Esophagus squamous epithelium (tissue), 5 donors: ENCODE measurements at regions not wholly inside any gene's neighbourhood (a gene's known extent, or its start where the extent isn't known, plus 50 kb on each side); places are given as distances from the start of the nearest gene placed in this dataset.
"Not testable (repeated sequence)": the region's sequence is repeated elsewhere in the genome, so short reads cannot be mapped to it uniquely, and the experiment has no call there.

ENCODE experiments used
- DNase-seq: peaks from one replicate; lab custom pipeline; 2025; lab: John Stamatoyannopoulos, UW
- H3K27ac ChIP-seq, 4 donors: fragments of 200-600 bp; sonication (generic); one replicate each; pipeline ENCODE4 v1.5.1; 2016 to 2019; ENCODE audit warnings: mild to moderate bottlenecking in 1 of 4
- H3K27me3 ChIP-seq, 4 donors: fragments of 200-600 bp; sonication (generic); 1 replicate in 3 of 4; 2 replicates in 1 of 4; pipeline versions ENCODE4 v1.5.1 to v1.6.0; 2017 to 2021; ENCODE audit warnings: antibody characterized with exemption in 1 of 4
- H3K36me3 ChIP-seq, 3 donors: fragments of 200-600 bp; sonication (generic); one replicate each; pipeline ENCODE4 v1.5.1; 2016 to 2019
- H3K4me1 ChIP-seq, 3 donors: fragments of 200-600 bp; sonication (generic); one replicate each; pipeline ENCODE4 v1.5.1; 2017 to 2019
- H3K4me3 ChIP-seq, 4 donors: fragments of 200-600 bp; sonication (generic); 1 replicate in 3 of 4; 2 replicates in 1 of 4; pipeline ENCODE4 v1.5.1; 2016 to 2019; ENCODE audit warnings: mild to moderate bottlenecking in 2 of 4, moderate library complexity in 1 of 4
- H3K9me3 ChIP-seq, 3 donors: fragments of 200-600 bp; sonication (generic); one replicate each; pipeline ENCODE4 v1.5.1; 2016 to 2019
- POLR2A ChIP-seq, 4 donors: fragments of 450-650 bp; IDR thresholded peaks; one replicate each; pipeline ENCODE4 v1.6.1; 2017; ENCODE audit warnings: antibody characterized with exemption in 4 of 4, mild to moderate bottlenecking in 4 of 4, moderate library complexity in 3 of 4
- WGBS, 2 donors: methylation state at CpG; one replicate each; pipeline ENCODE4 v1.1.5; 2018; 5-methylcytosine and 5-hydroxymethylcytosine counted together
- intact Hi-C: fragments of 100-400 bp; cut with DNase I; formaldehyde crosslinking; loops from one replicate; pipeline ENCODE4 v1.15.0; 2022
- TF ChIP-seq, protein P1 (sequence below), 6 experiments: fragments of 450-650 bp in 4 of 6; fragments of 200-600 bp in 2 of 6; sonication (generic) in 2 of 6; IDR thresholded peaks; one replicate each; pipeline ENCODE4 v1.5.1; 2016 to 2019; ENCODE audit warnings: antibody characterized with exemption in 6 of 6, mild to moderate bottlenecking in 4 of 6, moderate library complexity in 4 of 6
- donor health status: DM: yes; HTN: yes; CAD: no.

DNA sequence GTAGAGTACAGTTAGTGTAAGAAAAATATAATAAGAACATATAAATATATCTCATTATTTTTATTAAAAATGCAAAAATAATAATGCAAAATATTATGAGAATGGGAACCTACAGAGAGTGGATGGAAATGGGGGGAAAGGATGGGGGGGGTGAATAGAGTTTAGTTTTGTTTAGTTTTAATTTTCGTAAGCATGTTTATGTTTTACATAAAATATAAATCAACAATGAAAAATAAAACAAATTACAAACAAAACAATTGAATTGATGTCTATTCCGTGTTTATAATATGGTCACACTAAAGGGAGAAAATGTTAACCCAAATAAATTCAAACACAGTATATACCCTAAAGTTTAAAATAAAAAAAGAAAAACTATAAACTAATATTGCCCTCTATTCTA, 1717.4 kb upstream of the SPRY2 start:
- H3K4me3 ChIP-seq, result no peak overlapping the region
- intact Hi-C loops, result no loop called here
- H3K36me3 ChIP-seq, result no peaks in the 10 kb centered on the region
- 66 to 73% methylated on average over 2 of the region's 2 CpGs for WGBS, 2 donors
- no peaks in the 10 kb centered on the region for H3K4me1 ChIP-seq
- no peak for DNase-seq
- H3K27ac ChIP-seq, result no peak overlapping the region
- no peak for TF ChIP-seq POLR2A (IDR thresholded peaks at IDR 0.05)
- TF ChIP-seq, protein P1, sequence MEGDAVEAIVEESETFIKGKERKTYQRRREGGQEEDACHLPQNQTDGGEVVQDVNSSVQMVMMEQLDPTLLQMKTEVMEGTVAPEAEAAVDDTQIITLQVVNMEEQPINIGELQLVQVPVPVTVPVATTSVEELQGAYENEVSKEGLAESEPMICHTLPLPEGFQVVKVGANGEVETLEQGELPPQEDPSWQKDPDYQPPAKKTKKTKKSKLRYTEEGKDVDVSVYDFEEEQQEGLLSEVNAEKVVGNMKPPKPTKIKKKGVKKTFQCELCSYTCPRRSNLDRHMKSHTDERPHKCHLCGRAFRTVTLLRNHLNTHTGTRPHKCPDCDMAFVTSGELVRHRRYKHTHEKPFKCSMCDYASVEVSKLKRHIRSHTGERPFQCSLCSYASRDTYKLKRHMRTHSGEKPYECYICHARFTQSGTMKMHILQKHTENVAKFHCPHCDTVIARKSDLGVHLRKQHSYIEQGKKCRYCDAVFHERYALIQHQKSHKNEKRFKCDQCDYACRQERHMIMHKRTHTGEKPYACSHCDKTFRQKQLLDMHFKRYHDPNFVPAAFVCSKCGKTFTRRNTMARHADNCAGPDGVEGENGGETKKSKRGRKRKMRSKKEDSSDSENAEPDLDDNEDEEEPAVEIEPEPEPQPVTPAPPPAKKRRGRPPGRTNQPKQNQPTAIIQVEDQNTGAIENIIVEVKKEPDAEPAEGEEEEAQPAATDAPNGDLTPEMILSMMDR (IDR thresholded peaks at IDR 0.05), result no peak
- no peaks in the 10 kb centered on the region for H3K27me3 ChIP-seq
- no peaks in the 10 kb centered on the region for H3K9me3 ChIP-seq

DNA sequence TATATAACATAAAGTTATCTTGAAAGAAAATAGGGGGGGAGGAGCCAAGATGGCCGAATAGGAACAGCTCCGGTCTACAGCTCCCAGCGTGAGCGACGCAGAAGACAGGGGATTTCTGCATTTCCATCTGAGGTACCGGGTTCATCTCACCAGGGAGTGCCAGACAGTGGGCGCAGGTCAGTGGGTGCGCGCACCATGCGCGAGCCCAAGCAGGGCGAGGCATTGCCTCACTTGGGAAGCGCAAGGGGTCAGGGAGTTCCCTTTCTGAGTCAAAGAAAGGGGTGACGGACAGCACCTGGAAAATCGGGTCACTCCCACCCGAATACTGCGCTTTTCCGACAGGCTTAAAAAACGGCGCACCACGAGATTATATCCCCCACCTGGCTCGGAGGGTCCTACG, 1704.4 kb upstream of the SPRY2 start:
- H3K27me3 ChIP-seq, H3K36me3 ChIP-seq, intact Hi-C loops, DNase-seq, H3K4me3 ChIP-seq, H3K27ac ChIP-seq, H3K9me3 ChIP-seq, H3K4me1 ChIP-seq: not testable (repeated sequence)
- WGBS, 2 donors, result 88 to 90% methylated on average over 13 to 17 of the region's 23 CpGs

DNA sequence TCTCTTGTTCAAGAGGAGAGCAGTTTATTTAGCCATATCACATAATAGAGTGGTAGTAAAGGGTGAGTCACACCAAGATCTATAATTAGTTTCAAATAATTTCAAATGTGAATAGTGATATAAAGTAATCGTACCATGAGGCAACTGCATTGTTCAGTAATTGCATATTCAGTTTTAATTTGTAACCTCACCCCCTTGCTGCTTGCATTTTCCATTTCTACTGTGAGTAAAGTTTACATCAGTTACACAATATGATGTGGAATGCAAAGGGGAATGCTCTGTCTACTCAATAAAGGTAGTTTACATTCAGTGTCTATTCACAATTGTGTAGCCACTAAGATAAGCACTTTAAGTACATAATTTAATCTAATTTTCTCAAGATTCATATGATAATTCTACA, 1695.7 kb upstream of the SPRY2 start:
- no peaks in the 10 kb centered on the region for H3K27me3 ChIP-seq
- H3K4me3 ChIP-seq, result no peak overlapping the region
- no peaks in the 10 kb centered on the region for H3K4me1 ChIP-seq
- H3K27ac ChIP-seq, result no peak overlapping the region
- H3K36me3 ChIP-seq, result no peaks in the 10 kb centered on the region
- no peaks in the 10 kb centered on the region for H3K9me3 ChIP-seq
- no peak for DNase-seq
- TF ChIP-seq, protein P1 (IDR thresholded peaks at IDR 0.05), result no peak
- TF ChIP-seq POLR2A (IDR thresholded peaks at IDR 0.05), result no peak
- intact Hi-C loops, result no loop called here
- 61 to 65% methylated on average over 1 of the region's 1 CpG for WGBS, 2 donors

DNA sequence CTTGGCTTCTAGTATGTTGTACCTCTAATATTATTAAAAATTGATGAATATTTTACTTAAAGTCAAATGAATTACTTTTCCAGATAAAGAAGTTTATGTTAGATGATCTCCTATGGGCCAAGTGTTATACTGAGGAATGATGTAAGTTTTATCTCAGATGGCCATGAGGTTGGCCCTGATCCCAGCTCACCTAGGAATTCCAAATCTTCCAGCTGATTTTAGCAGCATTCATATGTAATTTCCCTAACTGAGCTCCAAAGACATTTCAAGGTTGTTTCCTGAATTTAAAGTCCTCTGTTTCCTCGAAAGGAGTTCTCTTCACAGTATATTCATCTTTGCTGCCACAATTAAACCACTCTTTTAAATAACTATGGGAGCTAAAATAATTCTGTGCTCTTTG, 1670.4 kb upstream of the SPRY2 start:
- intact Hi-C loops, result no loop called here
- WGBS, 2 donors, result 33 to 38% methylated on average over 1 of the region's 1 CpG
- Histone ChIP-seq H3K27ac (no peak overlapping the region), H3K4me1 (no peaks in the 10 kb centered on the region), H3K27me3 (no peaks in the 10 kb centered on the region), H3K36me3 (no peaks in the 10 kb centered on the region), H3K4me3 (no peak overlapping the region), H3K9me3 (no peaks in the 10 kb centered on the region)
- TF ChIP-seq, protein P1 (IDR thresholded peaks at IDR 0.05), result no peak
- no peak for TF ChIP-seq POLR2A (IDR thresholded peaks at IDR 0.05)
- no peak for DNase-seq

DNA sequence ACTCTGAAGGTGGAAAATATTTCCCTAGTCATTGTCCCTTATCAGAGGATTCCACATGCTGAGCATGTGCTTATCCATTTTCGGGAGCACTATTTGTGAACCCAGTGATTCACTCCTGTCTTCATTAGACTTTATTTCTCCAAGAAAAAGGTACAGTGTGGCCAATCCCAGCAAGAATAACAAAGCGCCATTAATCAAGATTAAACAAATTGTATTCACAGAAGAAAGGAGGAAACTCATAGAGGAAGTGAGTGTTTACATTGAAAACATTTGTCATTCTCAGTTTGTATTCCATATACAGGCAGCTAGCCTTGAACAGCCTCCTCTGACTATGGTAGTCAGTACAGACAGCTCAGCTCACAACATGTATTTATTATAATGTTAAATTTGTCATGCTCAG, 1669.9 kb upstream of the SPRY2 start:
- 25 to 38% methylated on average over 2 of the region's 2 CpGs for WGBS, 2 donors

More for the DNA sequence above, 1669.9 kb upstream of the SPRY2 start:
- H3K4me3 ChIP-seq, result no peak overlapping the region
- no peak for DNase-seq
- no peaks in the 10 kb centered on the region for H3K9me3 ChIP-seq
- no peak for TF ChIP-seq POLR2A (IDR thresholded peaks at IDR 0.05)
- TF ChIP-seq, protein P1 (IDR thresholded peaks at IDR 0.05), result no peak
- intact Hi-C loops, result no loop called here
- no peaks in the 10 kb centered on the region for H3K4me1 ChIP-seq
- no peaks in the 10 kb centered on the region for H3K27me3 ChIP-seq
- no peak overlapping the region for H3K27ac ChIP-seq
- H3K36me3 ChIP-seq, result no peaks in the 10 kb centered on the region
